ENCODE measurements at regions not wholly inside any gene's neighbourhood (a gene's known extent, or its start where the extent isn't known, plus 50 kb on each side); places are given as distances from the start of the nearest gene placed in this dataset.
"Not testable (repeated sequence)": the region's sequence is repeated elsewhere in the genome, so short reads cannot be mapped to it uniquely, and the experiment has no call there.

- no peak for DNase-seq (ENCODE audit: low spot score)
Measured at GRCh38 chr5:66348387-66349125, 204.5 kb downstream of the SREK1 start.

GRCh38 chr5:66351813-66352212 lies 207.7 kb downstream of the SREK1 start:
- DNase-seq (ENCODE audit: low spot score): no peak

GRCh38 chr5:66353186-66353585 lies 209.1 kb downstream of the SREK1 start:
- no peak for DNase-seq (ENCODE audit: low spot score)

GRCh38 chr5:66354422-66354821 lies 210.3 kb downstream of the SREK1 start:
- DNase-seq (ENCODE audit: low spot score): no peak

GRCh38 chr5:66356011-66356565 lies 212.0 kb downstream of the SREK1 start:
- no peak for DNase-seq (ENCODE audit: low spot score)

GRCh38 chr5:66358741-66359140 lies 214.6 kb downstream of the SREK1 start:
- DNase-seq (ENCODE audit: low spot score): no peak

GRCh38 chr5:66361070-66361469 lies 217.0 kb downstream of the SREK1 start:
- DNase-seq (ENCODE audit: low spot score): no peak

GRCh38 chr5:66362046-66362445 lies 217.9 kb downstream of the SREK1 start:
- no peak for DNase-seq (ENCODE audit: low spot score)

GRCh38 chr5:66362687-66363086 lies 218.6 kb downstream of the SREK1 start:
- DNase-seq (ENCODE audit: low spot score): no peak

- no peak for DNase-seq (ENCODE audit: low spot score)
Measured at GRCh38 chr5:66363097-66363496, 219.0 kb downstream of the SREK1 start.

GRCh38 chr5:66364186-66364585 lies 220.1 kb downstream of the SREK1 start:
- no peak for DNase-seq (ENCODE audit: low spot score)

- DNase-seq (ENCODE audit: low spot score): no peak
Measured at GRCh38 chr5:66365981-66366380, 221.9 kb downstream of the SREK1 start.

- no peak for DNase-seq (ENCODE audit: low spot score)
Measured at GRCh38 chr5:66367814-66368541, 223.9 kb downstream of the SREK1 start.

- DNase-seq (ENCODE audit: low spot score): no peak
Measured at GRCh38 chr5:66368811-66369210, 224.7 kb downstream of the SREK1 start.

- no peak for DNase-seq (ENCODE audit: low spot score)
Measured at GRCh38 chr5:66377747-66378146, 218.4 kb upstream of the MAST4 start.

- no peak for DNase-seq (ENCODE audit: low spot score)
Measured at GRCh38 chr5:66378407-66378806, 217.8 kb upstream of the MAST4 start.

- DNase-seq (ENCODE audit: low spot score): no peak
Measured at GRCh38 chr5:66382152-66382551, 214.0 kb upstream of the MAST4 start.

GRCh38 chr5:66405145-66405544 lies 191.0 kb upstream of the MAST4 start:
- DNase-seq (ENCODE audit: low spot score): not testable (repeated sequence)

- no peak for DNase-seq (ENCODE audit: low spot score)
Measured at GRCh38 chr5:66406761-66407336, 189.3 kb upstream of the MAST4 start.

GRCh38 chr5:66407765-66408164 lies 188.4 kb upstream of the MAST4 start:
- no peak for DNase-seq (ENCODE audit: low spot score)

- DNase-seq (ENCODE audit: low spot score): no peak
Measured at GRCh38 chr5:66408576-66408975, 187.6 kb upstream of the MAST4 start.

- DNase-seq (ENCODE audit: low spot score): no peak
Measured at GRCh38 chr5:66410122-66410521, 186.1 kb upstream of the MAST4 start.

GRCh38 chr5:66411701-66412100 lies 184.5 kb upstream of the MAST4 start:
- no peak for DNase-seq (ENCODE audit: low spot score)

Measured in CD4-positive, alpha-beta T cell treated with Interleukin-15 for 4 hours (primary cell).